TTC549 (cell line): ENCODE measurements at regions not wholly inside any gene's neighbourhood (a gene's known extent, or its start where the extent isn't known, plus 50 kb on each side); places are given as distances from the start of the nearest gene placed in this dataset.
"Not testable (repeated sequence)": the region's sequence is repeated elsewhere in the genome, so short reads cannot be mapped to it uniquely, and the experiment has no call there.

ENCODE experiments used
- FAIRE-seq: peaks from 2 replicates; lab custom pipeline; 2012; peaks lifted over from hg19 to GRCh38; lab: Jason Lieb, UNC

DNA sequence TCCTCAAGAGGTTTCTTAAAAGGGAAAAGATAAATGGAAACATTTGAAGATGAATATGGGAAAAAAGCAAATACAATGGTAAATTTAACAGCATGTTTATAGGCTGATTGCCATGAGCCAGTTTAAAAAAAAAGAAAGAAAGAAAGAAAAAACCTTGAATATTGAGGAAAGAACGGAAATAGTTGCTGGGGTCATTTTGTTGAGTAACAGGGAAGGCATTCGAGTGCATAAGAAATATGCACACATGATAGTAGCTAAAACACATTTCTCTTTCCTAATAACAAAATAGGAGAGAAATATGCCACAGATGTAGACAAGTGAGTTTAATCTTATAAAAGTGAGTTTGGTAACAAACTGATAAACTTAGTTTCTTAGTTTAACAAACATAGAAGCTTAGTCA lies 864.6 kb upstream of the ACO1 start:
- no peak for FAIRE-seq

DNA sequence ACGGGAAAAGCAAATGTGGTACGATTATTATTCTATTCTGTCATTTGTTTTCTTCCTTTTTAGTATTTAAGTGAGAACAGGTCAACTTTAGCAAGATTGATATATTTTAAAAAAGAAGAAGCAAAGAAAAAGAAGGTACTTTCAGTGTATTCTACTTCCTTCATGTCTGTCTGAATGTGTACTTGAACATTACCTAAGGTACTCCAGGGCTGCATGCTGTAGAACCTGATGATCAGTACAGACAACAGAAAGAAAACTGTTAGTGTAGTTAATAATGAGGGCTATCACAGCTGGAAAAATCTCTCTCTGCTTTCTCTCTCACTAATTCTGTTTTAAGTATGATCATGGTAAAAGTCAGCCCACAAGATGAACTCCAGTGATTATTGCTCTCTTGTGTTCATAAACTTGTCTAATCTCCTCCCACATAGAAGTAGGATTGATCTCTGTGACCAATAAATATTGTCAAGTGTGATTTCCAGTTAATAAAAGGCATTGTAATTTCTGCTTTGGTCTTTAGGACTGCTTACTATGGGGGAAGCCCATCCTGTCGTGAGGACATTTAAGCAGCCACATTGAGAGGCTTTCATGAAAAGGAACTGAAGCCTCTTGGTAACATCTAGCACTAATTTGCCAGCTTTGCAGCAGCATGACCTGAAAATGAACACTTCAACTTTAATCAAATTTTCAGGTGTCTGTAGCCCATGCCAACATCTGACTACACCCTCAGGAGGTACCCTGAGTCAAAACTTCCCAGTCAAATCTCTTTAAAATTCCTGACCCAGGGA lies 864.0 kb upstream of the ACO1 start:
- no peak for FAIRE-seq

DNA sequence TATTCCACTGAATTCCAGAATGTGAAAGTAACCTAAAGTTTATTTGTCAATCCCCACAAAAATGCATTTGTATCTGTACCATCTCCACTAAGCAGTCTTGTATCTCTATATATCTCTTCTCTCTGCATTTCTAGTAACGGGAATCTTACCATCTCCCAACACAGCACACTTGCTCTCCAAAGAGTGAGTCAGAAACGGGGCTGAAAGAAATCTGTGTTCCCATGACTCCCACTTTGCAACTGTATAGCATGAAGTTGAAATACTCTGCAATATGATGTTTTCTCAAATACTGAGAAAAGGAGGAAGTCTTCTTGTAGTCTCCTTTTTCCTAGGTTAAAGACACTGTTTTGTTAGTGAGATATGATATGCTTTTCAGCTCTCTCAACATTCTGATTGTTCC lies 848.8 kb upstream of the ACO1 start:
- no peak for FAIRE-seq

DNA sequence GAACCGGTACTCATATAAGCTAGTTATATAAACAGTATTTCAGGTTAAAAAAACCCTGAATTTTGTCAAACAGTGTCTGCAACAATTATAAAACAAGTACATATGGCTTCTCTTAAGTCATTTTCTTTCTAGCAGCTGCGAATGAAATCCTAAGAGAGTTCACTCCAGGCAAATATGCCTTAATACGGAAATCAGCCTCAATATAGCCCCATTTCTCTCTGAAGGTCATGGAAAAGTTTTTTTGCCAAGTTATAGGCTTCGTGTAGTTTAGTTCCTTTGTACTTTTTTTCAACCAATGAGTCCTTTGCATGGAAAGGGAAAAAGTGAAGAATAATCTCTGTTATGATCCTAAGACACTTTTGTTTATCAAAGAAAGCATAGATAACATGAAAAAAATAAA lies 848.0 kb upstream of the ACO1 start:
- FAIRE-seq: no peak

DNA sequence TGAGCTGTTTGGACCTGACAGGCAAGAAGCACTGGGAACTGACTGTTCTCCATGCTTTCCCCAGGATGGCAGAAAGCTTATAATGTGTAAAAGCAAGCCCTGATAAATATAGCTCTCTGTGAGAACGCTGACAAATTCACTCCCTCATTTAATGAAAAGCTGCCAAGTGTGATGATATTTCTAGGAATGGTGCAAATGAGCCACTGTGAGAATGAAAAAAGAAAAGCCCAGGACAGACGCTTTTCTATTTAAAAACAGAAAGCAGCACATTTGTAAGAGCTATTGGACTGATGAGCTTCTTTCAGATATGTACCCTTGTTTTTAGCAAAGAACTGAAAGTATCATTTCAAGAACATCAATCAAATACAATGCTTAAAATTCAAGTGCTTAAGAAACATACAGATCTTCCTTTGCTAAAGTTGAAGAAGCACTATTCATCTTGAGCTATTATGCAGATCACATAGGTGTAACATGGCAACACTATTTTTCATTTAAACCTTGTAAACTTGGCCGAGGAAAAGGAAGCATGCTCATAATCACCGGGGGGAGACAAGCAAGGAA lies 842.6 kb upstream of the ACO1 start:
- no peak for FAIRE-seq

DNA sequence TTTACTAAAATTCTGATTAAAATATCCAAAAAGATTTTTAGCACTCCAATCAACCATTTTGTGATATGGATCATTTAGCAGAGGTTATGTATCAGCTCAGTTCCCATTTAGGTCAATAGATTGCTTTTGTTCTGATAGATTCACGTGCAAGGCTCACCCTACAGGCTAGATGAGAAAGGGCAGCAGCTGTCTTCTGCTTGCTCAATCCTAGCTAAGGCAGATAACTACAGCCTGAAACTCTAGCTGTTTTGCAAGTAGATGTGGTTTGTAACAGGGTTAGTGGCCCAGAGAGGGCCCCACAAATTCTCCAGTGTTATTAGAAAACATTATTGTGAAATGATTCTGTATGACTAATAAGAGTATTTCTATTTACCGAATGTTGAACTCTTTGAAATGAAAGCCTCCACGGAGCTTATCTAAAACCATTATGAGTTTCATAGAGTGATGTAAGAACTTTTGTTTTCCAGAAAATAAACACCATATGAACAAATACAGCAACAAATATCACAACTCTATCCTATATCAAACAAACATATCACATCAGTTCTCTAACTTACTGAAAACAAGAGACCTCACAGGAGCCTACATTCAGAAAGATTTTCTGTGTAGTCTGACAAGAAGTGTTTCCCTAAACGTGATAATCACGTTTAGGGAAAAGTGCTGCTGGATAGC lies 841.9 kb upstream of the ACO1 start:
- FAIRE-seq: no peak

DNA sequence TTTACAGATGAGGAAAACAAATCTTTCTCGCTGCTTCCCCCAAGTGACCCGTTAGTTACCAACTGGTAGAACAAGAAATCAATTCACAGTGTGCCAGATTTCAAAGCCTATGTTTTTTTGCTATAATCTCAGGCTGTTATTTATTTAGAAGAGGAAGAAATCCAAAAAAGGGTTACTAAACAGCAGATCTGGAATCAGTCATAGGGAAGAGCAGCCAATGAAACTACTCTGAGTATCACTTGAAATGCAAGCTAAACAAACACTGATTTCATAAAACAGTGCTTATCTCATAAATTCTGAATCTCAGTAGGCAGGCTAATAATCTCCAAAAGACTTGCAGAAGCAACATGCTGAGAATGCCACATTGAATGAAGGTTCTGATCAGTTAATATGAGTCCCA lies 829.5 kb upstream of the ACO1 start:
- no peak for FAIRE-seq

DNA sequence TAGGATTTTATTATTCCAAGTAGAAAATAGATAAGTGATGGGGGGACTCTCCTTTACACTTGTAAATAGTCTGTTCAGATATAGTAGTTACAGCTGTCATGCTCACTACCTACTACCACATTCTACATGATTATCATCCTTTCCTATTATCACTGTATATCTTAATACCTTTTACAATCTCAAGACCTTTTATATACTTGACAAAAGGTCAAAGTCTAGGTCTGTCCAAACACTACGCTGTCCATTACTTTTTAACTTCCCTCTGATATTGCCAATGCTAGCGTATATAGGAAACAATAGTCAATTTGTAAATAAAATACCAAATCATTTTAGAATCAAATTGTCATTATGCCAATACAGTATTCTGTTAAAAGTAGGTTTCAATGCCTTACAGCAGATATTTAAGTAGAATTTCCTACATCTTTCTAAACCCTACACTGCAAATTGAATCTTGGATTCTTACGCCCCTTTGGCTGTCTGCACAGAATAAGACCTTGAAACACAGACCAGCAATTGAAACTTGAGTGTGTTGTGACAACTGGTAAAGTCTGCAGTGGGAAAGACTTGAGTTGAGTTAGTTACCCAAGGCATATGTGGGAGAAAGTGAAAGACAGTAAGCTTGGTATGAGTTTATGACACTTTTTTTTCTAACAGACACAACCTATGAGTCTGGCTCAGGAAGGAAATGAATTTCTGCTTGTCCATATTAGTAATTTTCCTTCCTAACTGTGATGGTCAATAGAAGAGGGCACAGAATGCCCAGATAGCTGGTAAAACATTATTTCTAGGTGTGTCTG lies 827.6 kb upstream of the ACO1 start:
- no peak for FAIRE-seq

DNA sequence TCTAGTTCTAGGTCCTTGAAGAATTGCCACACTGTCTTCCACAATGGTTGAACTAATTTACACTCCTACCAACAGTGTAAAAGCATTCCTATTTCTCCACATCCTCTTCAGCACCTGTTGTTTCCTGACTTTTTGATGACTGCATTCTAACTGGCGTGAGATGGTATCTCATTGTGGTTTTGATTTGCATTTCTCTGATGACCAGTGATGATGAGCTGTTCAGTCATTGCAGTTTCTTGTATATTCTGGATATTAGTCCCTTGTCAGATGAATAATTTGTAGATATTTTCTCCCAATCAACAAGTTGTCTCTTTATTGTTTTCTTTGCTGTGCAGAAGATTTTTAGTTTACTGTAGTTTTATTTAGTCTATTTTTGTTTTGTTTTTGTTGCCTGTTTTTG lies 812.3 kb upstream of the ACO1 start:
- not testable (repeated sequence) for FAIRE-seq

DNA sequence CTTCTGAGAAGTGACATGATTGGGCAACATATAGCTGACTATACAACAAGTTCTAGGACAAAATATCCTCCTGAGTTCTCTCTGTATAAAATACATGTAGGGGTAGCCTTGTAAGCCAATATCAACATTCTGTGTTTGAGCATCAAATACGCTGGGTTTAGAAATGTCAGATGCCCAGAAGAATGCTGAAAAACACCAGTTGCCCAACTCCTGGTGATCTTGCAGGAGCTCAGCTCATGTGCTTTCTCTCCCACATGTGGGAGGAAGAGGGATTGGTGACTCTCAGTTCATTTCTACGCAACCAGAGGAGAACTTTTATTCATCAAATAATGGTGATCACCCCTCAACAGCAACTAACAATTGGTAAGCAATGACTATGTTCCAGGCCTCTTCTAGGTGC lies 810.9 kb upstream of the ACO1 start:
- no peak for FAIRE-seq

DNA sequence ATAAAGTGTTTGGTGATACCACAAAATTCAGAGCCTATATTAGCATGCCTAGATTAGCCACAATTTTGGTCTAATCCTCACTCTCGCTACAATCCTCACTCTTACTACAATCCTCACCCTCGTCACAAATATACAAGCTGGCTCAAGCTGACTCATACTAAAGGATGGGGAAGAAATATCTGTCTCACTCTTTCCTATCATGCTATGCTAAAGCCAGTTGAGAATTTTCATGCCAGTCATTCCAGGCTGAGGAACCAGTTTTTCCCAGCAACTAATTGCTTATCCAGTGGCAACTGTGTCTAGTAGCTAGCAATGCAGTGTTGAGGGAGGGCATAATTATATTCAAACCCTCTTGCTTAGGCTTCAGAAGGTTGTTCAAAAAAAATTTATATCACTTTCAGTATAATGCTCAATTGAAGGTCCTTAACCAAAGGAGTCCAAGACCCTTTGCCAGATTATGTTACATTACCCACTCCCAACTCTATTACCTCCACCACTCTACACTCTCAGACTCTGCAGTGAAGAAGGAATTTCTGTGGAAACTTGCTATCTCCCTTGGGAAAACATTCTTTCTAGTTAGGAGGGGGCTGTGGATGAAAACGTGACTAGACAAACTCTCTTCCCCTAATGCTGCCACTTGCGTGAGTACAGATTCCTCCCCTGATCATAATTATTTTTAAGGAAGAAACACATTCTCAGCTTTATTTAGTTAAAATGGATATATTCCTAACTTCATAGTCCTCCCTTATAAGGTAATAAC lies 810.3 kb upstream of the ACO1 start:
- no peak for FAIRE-seq

DNA sequence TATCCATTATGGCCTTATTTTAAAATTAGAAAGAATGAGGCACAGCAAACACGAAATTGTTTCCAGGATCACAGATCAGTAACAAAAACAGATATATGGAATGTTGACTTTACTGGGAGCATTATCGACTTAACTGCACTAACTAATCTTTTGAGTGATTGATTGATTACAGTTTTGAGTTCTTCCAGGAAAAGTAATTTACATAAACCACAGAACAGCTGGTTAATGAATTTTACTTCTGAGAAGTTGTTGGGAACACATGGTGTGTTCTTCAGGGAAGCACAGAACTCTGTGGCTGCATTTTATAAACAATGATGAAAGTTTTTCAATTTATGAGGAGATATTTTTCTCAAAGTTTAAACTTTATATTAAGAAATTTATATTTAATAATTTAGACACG lies 802.4 kb upstream of the ACO1 start:
- no peak for FAIRE-seq

DNA sequence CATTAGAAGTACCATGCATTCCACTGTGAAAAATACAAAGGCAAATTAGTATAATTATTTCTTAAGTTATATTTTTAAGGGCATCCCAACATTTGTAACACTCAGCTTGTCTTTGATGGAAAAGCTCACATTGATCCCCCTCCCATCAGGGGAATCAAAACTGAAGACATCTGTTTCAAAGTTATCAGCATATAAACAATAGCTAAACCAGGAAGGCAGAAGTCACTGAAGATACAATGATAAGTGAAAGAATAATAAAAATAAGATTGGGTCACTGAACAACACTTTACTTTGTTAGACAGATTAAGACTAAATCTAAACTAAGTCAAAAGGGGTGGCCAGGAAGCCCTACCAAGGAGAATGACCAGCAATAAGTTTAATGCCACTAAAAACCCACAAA lies 801.9 kb upstream of the ACO1 start:
- FAIRE-seq: no peak

DNA sequence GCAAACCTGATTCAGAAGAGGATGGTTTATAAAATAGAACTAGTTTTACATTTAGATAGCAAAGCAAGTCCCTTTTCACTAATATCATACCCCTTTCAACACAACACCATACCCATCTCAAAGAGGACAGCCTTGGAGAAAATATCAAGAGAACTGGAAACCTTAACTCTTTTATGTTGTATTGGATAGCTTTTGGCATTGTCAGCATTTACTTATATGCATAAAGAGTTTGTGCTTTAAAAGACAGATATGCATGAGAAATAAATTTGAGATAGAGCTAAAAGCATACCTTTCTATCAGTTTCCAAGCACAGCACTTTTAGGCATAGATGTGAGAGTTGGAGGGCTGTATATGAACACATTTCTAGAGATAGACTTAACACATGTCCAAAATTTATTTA lies 799.3 kb upstream of the ACO1 start:
- FAIRE-seq: no peak

DNA sequence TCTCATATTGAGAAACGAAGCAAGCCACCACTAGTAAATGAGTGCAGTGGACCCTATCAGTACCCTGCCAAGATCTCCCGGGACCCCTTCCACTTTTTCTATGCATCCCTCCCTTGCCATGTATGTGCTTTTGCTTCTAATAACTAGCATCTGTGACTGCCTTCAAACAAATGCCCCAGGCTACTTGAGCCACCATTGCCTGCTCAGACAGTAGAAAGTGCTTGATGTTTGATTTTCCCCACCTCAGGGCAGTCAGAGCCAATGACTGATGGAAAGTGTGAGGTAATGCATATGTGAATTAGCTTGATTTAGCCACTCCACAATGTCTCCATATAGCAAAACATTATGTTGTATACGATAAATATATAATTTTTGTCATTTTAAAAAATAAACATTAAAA lies 797.3 kb upstream of the ACO1 start:
- no peak for FAIRE-seq

DNA sequence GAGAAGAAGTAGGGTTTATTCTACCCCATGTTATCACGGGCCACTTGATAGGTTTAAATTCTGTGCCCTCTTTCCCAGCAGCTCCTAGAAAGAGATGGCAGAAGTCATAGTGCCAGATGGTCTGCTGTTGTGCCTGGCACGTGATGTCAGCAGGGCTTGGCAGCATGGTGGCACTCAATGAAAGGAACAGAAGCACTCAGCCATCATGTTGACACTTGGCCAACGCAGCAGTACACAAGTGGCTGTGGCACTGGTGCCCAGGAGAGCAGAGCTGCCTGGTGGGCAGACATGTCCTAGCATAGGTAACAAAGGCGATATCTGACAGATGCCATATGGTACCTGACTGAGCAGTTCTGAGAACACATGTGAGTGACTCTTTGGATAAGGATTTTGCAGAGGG lies 796.4 kb upstream of the ACO1 start:
- no peak for FAIRE-seq

DNA sequence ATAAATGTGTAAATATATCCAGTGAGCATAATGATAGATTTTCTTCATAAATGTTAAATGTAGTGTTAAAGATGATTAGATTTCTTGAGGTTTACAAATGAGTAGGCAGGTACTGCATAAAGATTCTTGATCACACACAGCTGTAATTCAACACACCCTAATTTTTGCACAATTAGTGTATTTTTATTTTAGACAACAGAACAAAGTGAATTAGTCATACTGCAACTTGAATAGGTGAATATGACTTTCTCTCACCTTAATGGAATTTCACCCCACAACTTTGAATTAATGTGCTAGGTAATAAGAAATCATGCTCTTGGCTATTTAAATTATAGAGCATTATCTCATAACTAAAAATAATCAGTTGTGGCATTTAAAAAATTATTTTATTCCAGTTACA lies 795.7 kb upstream of the ACO1 start:
- FAIRE-seq: no peak

DNA sequence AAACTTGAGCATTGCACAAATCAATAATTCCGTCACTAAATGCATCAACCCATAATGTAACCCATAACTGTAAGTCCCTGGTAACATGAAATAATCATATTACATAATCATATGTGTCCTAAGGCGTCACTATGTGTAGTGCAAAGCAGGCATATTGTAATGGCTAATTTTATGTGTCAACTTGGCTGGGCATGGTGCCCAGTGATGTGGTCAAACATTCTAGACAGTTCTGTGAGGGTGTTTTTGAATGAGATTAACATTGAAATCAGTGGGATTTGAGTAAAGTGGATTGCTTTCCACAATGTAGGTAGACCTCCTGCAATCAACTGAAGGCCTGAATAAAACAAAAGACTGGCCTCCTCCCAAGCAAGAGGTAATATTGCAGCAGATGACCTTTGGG lies 794.4 kb upstream of the ACO1 start:
- FAIRE-seq: no peak

DNA sequence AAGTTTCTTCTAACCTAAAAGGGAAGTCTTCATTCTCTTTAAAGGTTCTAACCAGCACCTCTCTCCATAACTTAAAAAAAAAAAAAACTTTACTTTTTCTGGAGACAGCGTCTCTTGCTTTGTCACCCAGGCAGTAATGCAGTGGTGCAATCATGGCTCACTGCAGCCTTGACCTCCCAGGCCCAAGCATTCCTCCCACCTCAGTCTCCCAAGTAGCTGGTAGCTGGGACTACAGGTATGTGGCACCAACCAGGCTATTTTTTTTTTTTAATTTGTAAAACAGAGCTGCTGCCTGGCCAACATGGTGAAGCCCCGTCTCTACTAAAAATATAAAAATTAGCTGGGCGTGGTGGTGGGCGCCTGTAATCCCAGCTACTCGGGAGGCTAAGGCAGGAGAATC lies 787.4 kb upstream of the ACO1 start:
- not testable (repeated sequence) for FAIRE-seq

DNA sequence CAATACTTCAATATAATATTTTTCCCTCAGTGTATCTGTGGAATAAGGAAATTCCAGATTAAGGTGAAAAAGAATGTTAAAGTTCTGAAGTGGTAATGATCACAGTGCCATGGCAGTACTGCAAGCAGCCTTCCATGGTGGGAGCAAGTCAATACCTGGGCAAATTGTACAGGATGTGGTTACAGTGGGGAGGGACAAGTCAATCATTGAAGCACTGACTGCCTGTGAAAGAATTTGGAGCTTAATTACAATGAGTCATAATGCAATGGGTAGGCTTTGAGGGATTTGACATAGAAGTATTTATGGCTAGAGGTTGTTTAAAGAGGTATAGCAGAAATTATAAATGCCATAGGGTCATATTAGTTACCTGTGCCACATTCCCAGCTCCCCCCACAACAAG lies 786.5 kb upstream of the ACO1 start:
- FAIRE-seq: no peak

DNA sequence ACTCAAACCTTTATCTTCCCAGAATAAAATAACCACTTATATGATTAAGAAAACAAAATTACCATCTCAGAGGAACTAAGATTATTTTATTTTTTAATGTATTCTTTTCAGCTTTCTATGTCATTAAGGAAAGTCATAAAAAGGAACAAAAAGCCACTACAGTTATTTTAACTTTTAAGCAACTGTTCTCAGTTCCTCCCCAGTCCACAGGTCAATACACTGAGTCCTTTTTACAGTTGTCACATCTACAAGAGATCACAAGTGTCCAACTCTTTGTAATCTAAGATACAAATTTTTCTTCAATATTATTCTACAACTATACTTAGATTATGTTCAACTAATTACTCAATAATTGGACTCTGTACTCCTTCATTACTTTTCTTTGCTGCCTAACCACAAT lies 782.8 kb upstream of the ACO1 start:
- FAIRE-seq: no peak

DNA sequence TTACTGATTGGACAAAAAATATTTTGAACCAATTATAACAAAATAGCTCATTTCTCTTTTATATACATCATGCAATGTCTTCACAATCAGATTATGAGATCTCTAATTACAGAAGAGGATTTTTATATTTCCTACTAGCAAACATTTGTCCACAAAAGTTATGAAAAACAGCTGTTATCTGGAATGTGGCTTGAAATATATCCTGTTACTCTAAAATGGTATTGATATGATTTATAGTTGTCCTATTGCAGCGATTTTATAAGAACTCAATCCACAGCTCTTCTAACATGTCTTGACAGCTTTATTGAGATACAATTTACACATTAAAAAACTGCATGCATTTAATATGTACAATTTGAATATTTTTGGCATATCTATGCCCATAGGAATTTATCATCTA lies 779.9 kb upstream of the ACO1 start:
- FAIRE-seq: no peak
